IMR-90 (cell line): ENCODE measurements at regions not wholly inside any gene's neighbourhood (a gene's known extent, or its start where the extent isn't known, plus 50 kb on each side); places are given as distances from the start of the nearest gene placed in this dataset.

Experiments used
- CTCF ChIP-seq: conservative IDR thresholded peaks from 2 replicates; pipeline ENCODE4 v1.5.1; 2012; ENCODE audit warnings: mild to moderate bottlenecking, low read depth, low read length, improper control_type of control experiment
- MAFK ChIP-seq: IDR thresholded peaks from 2 replicates; pipeline ENCODE4 v1.6.1; 2012; ENCODE audit warnings: low read depth, low read length, improper control_type of control experiment
- MXI1 ChIP-seq: IDR thresholded peaks from 2 replicates; pipeline ENCODE4 v1.6.1; 2012; ENCODE audit warnings: low read depth, mild to moderate bottlenecking, low read length, moderate library complexity, borderline replicate concordance
- POLR2A ChIP-seq: IDR thresholded peaks from 2 replicates; pipeline ENCODE4 v1.6.1; 2012; ENCODE audit warnings: mild to moderate bottlenecking, low read depth, low read length
- RCOR1 ChIP-seq: IDR thresholded peaks from 2 replicates; pipeline ENCODE4 v1.6.1; 2012; ENCODE audit warnings: mild to moderate bottlenecking, low read length, improper control_type of control experiment; ENCODE audit not compliant: insufficient replicate concordance
- SMC3 ChIP-seq: fragments of 150-350 bp; IDR thresholded peaks from 2 replicates; pipeline ENCODE4 v1.6.1; 2016; ENCODE audit warnings: low read depth, mild to moderate bottlenecking, antibody characterized with exemption, low read length, moderate library complexity
- TF ChIP-seq, protein P1 (sequence below): fragments of 150-350 bp; IDR thresholded peaks from 2 replicates; pipeline ENCODE4 v1.6.1; 2017; ENCODE audit warnings: mild to moderate bottlenecking, antibody characterized with exemption, low read length, low read depth

DNA sequence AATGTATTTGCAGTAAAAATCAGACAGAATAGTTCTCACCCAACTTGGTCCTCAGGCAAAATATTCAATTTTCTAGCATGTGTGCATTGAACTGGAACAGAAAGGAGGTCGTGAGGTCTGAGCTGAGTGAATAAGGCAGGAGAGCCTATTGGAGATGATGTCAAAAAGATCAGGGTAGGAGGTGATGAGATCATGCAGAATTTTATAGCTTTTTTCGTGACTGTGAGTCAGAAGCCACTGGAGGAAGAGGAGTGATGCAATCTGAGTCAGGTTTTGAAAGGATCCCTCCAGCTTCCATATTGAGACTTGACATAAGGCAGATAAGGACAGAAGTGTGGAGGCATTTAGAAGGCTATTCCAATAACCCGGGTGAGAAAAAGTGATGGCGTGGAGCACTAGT lies 299.5 kb upstream of the SOX11 start:
- TF ChIP-seq MXI1 (no peak), CTCF (no peak), RCOR1 (no peak), POLR2A (no peak), MAFK (no peak), SMC3 (no peak)
- TF ChIP-seq, protein P1, sequence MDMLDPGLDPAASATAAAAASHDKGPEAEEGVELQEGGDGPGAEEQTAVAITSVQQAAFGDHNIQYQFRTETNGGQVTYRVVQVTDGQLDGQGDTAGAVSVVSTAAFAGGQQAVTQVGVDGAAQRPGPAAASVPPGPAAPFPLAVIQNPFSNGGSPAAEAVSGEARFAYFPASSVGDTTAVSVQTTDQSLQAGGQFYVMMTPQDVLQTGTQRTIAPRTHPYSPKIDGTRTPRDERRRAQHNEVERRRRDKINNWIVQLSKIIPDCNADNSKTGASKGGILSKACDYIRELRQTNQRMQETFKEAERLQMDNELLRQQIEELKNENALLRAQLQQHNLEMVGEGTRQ: no peak
